HG03432 (cell line): ENCODE measurements at regions not wholly inside any gene's neighbourhood (a gene's known extent, or its start where the extent isn't known, plus 50 kb on each side); places are given as distances from the start of the nearest gene placed in this dataset.

Experiments
- ATAC-seq: cut with Tn5 transposase; IDR thresholded peaks from one replicate; pipeline ENCODE4 v1.9.1; 2021; ENCODE audit warnings: mild to moderate bottlenecking, moderate library complexity; ENCODE audit not compliant: unreplicated experiment

- ATAC-seq, result no peak
These were observed 62.9 kb upstream of the METAP2 start for GRCh38 chr12:95411057-95411456.

- ATAC-seq, result no peak
These were observed 62.5 kb upstream of the METAP2 start for GRCh38 chr12:95411466-95411865.

- no peak for ATAC-seq
These were observed 61.3 kb upstream of the METAP2 start for GRCh38 chr12:95412482-95413311.

- no peak for ATAC-seq
These were observed 60.4 kb upstream of the METAP2 start for GRCh38 chr12:95413576-95413975.

DNA sequence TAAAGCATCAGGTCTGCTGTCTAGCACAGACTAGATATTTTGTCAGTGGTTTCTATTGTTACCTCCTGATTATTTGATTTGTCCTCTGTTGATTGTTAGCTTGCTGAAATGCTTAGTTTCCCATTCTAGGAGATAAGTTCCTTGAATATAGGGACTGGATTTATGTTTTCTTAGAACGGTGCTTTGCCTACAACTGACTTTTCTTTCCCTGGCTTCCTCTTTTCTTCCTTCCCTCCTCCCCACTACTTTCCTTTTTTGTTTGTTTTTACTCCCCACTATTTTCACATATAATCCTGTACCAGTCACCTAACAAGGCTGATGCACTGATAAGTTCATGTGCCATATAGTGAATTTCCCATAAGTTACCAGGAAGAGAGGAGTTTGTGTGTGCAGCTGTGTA lies 58.5 kb upstream of the METAP2 start:
- no peak for ATAC-seq

DNA sequence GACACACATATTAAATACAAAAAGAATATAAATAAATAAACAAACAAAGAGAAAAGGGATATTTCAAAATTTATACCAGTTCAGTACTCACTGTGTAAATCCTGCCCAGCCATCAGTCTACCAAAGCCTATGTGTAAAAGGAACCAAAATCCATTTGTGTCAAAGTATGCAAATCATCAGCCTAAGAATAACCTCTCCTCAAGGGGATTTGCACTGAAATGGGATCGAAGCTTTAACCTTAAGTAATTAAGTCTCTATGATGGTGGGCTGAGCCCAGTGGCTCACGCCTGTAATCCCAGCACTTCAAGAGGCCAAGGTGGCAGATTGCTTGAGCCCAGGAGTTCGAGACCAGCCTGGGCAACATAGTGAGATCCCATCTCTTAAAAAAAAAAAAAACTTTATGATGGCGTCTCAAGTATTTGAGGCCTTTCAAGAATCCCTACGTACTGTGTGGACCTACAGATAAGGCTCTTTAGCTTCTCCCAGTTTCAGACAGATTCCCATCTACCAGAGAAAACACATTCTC lies 57.8 kb upstream of the METAP2 start:
- no peak for ATAC-seq

DNA sequence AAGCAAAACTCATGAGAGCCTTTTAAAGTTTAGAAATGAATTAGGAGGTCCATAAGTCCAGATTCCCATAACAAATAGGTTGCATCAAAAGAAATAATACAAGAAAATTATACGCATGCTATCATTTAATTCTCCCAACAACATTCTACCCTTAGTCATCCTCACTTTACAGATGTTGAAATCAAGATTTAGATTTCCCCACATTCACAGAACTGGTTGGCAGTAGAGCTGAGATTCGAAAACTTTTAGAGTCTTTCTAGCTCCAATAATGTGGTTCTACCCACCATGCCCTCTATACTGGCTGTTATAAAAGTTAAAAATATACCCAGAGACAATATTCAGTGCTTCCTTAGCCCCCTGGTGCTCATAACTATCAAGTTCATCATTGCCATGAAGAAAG lies 56.6 kb upstream of the METAP2 start:
- no peak for ATAC-seq

DNA sequence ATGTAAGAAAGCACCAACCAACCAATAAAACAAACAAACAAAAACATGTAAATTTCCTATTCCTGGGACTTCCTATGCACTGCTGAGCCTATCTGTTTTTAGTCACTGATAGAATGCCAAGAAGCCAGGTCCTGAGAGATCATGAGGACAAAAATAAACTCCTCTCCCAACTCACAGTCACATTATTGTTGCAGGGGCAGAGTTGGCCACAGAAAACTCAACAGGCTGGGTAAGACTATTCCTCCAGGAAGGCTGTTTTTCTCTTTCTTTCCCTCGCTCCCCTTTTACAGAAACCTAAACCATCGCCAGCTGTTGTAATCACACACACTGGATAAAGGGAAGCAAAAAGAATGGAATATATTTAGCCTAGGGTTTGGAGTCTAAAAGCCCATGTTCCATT lies 55.8 kb upstream of the METAP2 start:
- no peak for ATAC-seq
